HCT116 (cell line): ENCODE measurements at regions not wholly inside any gene's neighbourhood (a gene's known extent, or its start where the extent isn't known, plus 50 kb on each side); places are given as distances from the start of the nearest gene placed in this dataset.

ENCODE experiments used
- ATAC-seq: fragments of 200-7000 bp; cut with Tn5 transposase; 2 replicates; pipeline ENCODE4 v1.9.1; 2020; ENCODE audit warnings: mild to moderate bottlenecking, moderate library complexity
- BruUV-seq: library from RNA; stranded (reverse); fragments of 400-500 nt; replicated peaks from 2 replicates; lab custom pipeline; 2021; lab: Mats Ljungman, UMichigan
- CTCF ChIA-PET: fragments of 300-600 bp; sonication (Branson Sonifier 250); formaldehyde crosslinking; loops from one replicate; lab custom pipeline; 2021; ENCODE audit warnings: antibody characterized with exemption; lab: Charles Lee
- POLR2A ChIA-PET: fragments of 300-600, 350-600 bp; sonication (Branson Sonifier 250); formaldehyde crosslinking; loops from one replicate; lab custom pipeline; 2021; ENCODE audit warnings: antibody characterized with exemption; lab: Charles Lee
- RAD21 ChIA-PET, 2 experiments: fragments of 300-600 bp; sonication (Branson Sonifier 250); formaldehyde crosslinking; loops; one replicate each; lab custom pipeline; 2023; ENCODE audit warnings: low total read pairs in 2 of 2; ENCODE audit not compliant: uncharacterized antibody in 2 of 2, unreplicated experiment in 2 of 2, low non-redundant PET in 1 of 2; lab: Charles Lee
- DNase-seq: peaks from one replicate; pipeline ENCODE4 v3.0.0-alpha.2; 2010; ENCODE audit warnings: low read depth, low spot score
- H2AFZ ChIP-seq: fragments of 200-600 bp; shearing (Covaris generic), sonication (generic); 2 replicates; pipeline ENCODE4 v1.6.1; 2017; ENCODE audit warnings: low read depth, mixed run types, mixed read lengths, antibody characterized with exemption, low read length; ENCODE audit not compliant: poor library complexity, severe bottlenecking
- H3K27ac ChIP-seq: 2 replicates; pipeline ENCODE4 v1.5.1; 2012; ENCODE audit warnings: low read depth, low read length
- H3K27me3 ChIP-seq: fragments of 200-600 bp; sonication (generic); 2 replicates; pipeline ENCODE4 v1.6.1; 2016; ENCODE audit warnings: mixed run types, low read length, mixed read lengths; ENCODE audit not compliant: insufficient read depth
- H3K36me3 ChIP-seq, 2 experiments: fragments of 200-500 bp in 1 of 2; fragments of 200-600 bp in 1 of 2; sonication (Bioruptor generic) in 1 of 2; sonication (generic) in 1 of 2; 2 replicates each; pipeline versions ENCODE4 v1.5.1 to v1.6.1; 2014 to 2016; ENCODE audit warnings: low read length in 2 of 2, inconsistent platforms in 1 of 2, mixed read lengths in 1 of 2, mixed run types in 1 of 2; ENCODE audit not compliant: insufficient read depth in 2 of 2, control insufficient read depth in 1 of 2
- H3K4me1 ChIP-seq, 2 experiments: fragments of 200-600 bp in 1 of 2; sonication (generic) in 1 of 2; 2 replicates each; pipeline versions ENCODE4 v1.5.1 to v1.6.1; 2012 to 2017; ENCODE audit warnings: low read length in 2 of 2, inconsistent platforms in 1 of 2, mild to moderate bottlenecking in 1 of 2, mixed read lengths in 1 of 2, mixed run types in 1 of 2, moderate library complexity in 1 of 2; ENCODE audit not compliant: insufficient read depth in 2 of 2, control insufficient read depth in 1 of 2
- H3K4me2 ChIP-seq: fragments of 200-600 bp; sonication (generic); 2 replicates; pipeline ENCODE4 v1.6.1; 2017; ENCODE audit warnings: mixed run types, low read length, mixed read lengths
- H3K4me3 ChIP-seq, 2 experiments: fragments of 200-600 bp in 1 of 2; sonication (generic) in 1 of 2; replicated peaks in 1 of 2; 2 replicates each; pipeline ENCODE4 v1.5.1; 2011 to 2016; ENCODE audit warnings: low read length in 2 of 2, control low read depth in 1 of 2, low read depth in 1 of 2, mild to moderate bottlenecking in 1 of 2, mixed read lengths in 1 of 2, mixed run types in 1 of 2
- H3K79me2 ChIP-seq: fragments of 200-600 bp; sonication (generic); 2 replicates; pipeline ENCODE4 v1.6.1; 2017; ENCODE audit warnings: mild to moderate bottlenecking, mixed run types, low read length, moderate library complexity, mixed read lengths; ENCODE audit not compliant: insufficient read depth
- H3K9ac ChIP-seq: fragments of 200-600 bp; sonication (generic); 2 replicates; pipeline ENCODE4 v1.6.1; 2016; ENCODE audit warnings: low read length, mixed read lengths
- H3K9me2 ChIP-seq: fragments of 200-600 bp; sonication (generic), shearing (Covaris generic); 2 replicates; pipeline ENCODE4 v1.6.1; 2017; ENCODE audit warnings: mixed run types, mild to moderate bottlenecking, moderate library complexity; ENCODE audit not compliant: insufficient read depth
- H3K9me3 ChIP-seq, 2 experiments: fragments of 200-500 bp in 1 of 2; fragments of 200-600 bp in 1 of 2; sonication (Bioruptor generic) in 1 of 2; sonication (generic) in 1 of 2; 2 replicates each; pipeline ENCODE4 v1.6.1; 2014 to 2017; ENCODE audit warnings: low read length in 2 of 2, mixed read lengths in 2 of 2, inconsistent platforms in 1 of 2, low read depth in 1 of 2, mild to moderate bottlenecking in 1 of 2, mixed run types in 1 of 2, moderate library complexity in 1 of 2; ENCODE audit not compliant: control insufficient read depth in 1 of 2, insufficient read depth in 1 of 2
- H4K20me1 ChIP-seq: fragments of 200-600 bp; sonication (generic), shearing (Covaris generic); 2 replicates; pipeline ENCODE4 v1.6.1; 2017; ENCODE audit warnings: mixed run types, mild to moderate bottlenecking, moderate library complexity; ENCODE audit not compliant: insufficient read depth
- CBX3 ChIP-seq: IDR thresholded peaks from 2 replicates; pipeline ENCODE4 v1.6.1; 2012; ENCODE audit warnings: low read depth
- EGR1 ChIP-seq: IDR thresholded peaks from 2 replicates; pipeline ENCODE4 v1.6.1; 2012; ENCODE audit warnings: low read depth
- EZH2phosphoT487 ChIP-seq: fragments of 200-600 bp; IDR thresholded peaks from 2 replicates; pipeline ENCODE4 v1.6.1; 2018; ENCODE audit warnings: antibody characterized with exemption, borderline replicate concordance
- MAX ChIP-seq: IDR thresholded peaks from 2 replicates; pipeline ENCODE4 v1.6.1; 2012
- POLR2A ChIP-seq: IDR thresholded peaks from 2 replicates; pipeline ENCODE4 v1.7.0; 2011; ENCODE audit warnings: borderline replicate concordance; ENCODE audit not compliant: insufficient read depth, insufficient read length; ENCODE audit errors: extremely low read depth
- POLR2AphosphoS5 ChIP-seq: IDR thresholded peaks from 2 replicates; pipeline ENCODE4 v1.6.1; 2011; ENCODE audit warnings: mild to moderate bottlenecking, low read depth, low read length, moderate library complexity
- REST ChIP-seq: IDR thresholded peaks from 2 replicates; pipeline ENCODE4 v1.6.1; 2012; ENCODE audit warnings: low read depth
- SIN3A ChIP-seq: IDR thresholded peaks from 2 replicates; pipeline ENCODE4 v1.6.1; 2012; ENCODE audit warnings: low read depth
- ZFX ChIP-seq: fragments of 450-650 bp; IDR thresholded peaks from 2 replicates; pipeline ENCODE4 v1.6.1; 2017
- intact Hi-C: fragments of 100-400 bp; cut with micrococcal nuclease; formaldehyde crosslinking; loops from 2 replicates; pipeline ENCODE4 v1.10.0; 2022
- TF ChIP-seq, protein P1 (sequence below), 3 experiments: fragments of 200-600 bp in 1 of 3; sonication (generic) in 1 of 3; IDR thresholded peaks in 2 of 3; conservative IDR thresholded peaks in 1 of 3; 2 replicates each; pipeline ENCODE4 v1.5.1; 2012 to 2017; ENCODE audit warnings: low read depth in 2 of 3, low read length in 2 of 3, antibody characterized with exemption in 1 of 3, borderline replicate concordance in 1 of 3, control low read depth in 1 of 3, mild to moderate bottlenecking in 1 of 3, mixed read lengths in 1 of 3, mixed run types in 1 of 3, moderate library complexity in 1 of 3; ENCODE audit not compliant: insufficient read depth in 1 of 3

DNA sequence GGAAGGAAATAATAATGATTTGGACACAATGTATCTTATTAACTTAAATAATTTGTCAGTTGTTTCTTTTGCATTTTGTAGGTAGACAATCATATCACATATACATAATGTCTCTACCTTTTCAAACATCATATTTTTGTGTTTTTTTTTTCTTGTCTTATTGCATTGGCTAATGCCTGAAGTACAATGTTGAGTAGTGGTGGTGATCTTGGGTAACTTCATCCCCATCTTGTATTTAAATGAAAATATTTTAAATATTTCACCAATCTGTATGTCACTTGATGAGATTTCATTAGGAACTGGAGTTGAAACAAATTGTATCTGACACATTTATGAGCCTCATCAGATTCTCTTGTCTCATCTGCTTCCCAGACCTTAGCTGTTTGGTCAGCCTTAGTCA is 109.7 kb upstream of the LHX5 start:
- no peak for ATAC-seq
- H3K9ac ChIP-seq: no peak overlapping the region
- intact Hi-C loops: no loop called here
- ChIA-PET CTCF (no interaction called here), POLR2A (no interaction called here), RAD21 (no interaction called here)
- peaks cover 0 to 2% of the 10 kb centered on the region in 2 experiments; a peak in 1 of 4 replicates for H3K4me1 ChIP-seq
- H3K4me3 ChIP-seq: no peak overlapping the region
- no peak overlapping the region for H3K27ac ChIP-seq
- H3K36me3 ChIP-seq: no peaks in the 10 kb centered on the region
- no TSS peak for BruUV-seq
- no peak for DNase-seq
- H2AFZ ChIP-seq: no peak overlapping the region
- no peak overlapping the region for H3K4me2 ChIP-seq
- TF ChIP-seq CBX3 (no peak), EGR1 (no peak), EZH2phosphoT487 (no peak), ZFX (no peak), POLR2AphosphoS5 (no peak), POLR2A (no peak), REST (no peak), MAX (no peak), SIN3A (no peak)
- TF ChIP-seq, protein P1, sequence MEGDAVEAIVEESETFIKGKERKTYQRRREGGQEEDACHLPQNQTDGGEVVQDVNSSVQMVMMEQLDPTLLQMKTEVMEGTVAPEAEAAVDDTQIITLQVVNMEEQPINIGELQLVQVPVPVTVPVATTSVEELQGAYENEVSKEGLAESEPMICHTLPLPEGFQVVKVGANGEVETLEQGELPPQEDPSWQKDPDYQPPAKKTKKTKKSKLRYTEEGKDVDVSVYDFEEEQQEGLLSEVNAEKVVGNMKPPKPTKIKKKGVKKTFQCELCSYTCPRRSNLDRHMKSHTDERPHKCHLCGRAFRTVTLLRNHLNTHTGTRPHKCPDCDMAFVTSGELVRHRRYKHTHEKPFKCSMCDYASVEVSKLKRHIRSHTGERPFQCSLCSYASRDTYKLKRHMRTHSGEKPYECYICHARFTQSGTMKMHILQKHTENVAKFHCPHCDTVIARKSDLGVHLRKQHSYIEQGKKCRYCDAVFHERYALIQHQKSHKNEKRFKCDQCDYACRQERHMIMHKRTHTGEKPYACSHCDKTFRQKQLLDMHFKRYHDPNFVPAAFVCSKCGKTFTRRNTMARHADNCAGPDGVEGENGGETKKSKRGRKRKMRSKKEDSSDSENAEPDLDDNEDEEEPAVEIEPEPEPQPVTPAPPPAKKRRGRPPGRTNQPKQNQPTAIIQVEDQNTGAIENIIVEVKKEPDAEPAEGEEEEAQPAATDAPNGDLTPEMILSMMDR (IDR thresholded peaks at IDR 0.05 in 2 of 3, conservative IDR thresholded peaks at IDR 0.05 in 1 of 3; ENCODE audit: borderline replicate concordance in 1 of 3, insufficient read depth in 1 of 3, low read depth in 2 of 3, low read length in 2 of 3): no peak
- H3K9me3 ChIP-seq: no peaks in the 10 kb centered on the region; a peak in 1 of 4 replicates
- H3K27me3 ChIP-seq: peaks cover 32% of the 10 kb centered on the region
- H3K9me2 ChIP-seq: no peaks in the 10 kb centered on the region
- no peaks in the 10 kb centered on the region for H4K20me1 ChIP-seq
- no peaks in the 10 kb centered on the region for H3K79me2 ChIP-seq
